NCI-H345 (cell line): ENCODE measurements at regions not wholly inside any gene's neighbourhood (a gene's known extent, or its start where the extent isn't known, plus 50 kb on each side); places are given as distances from the start of the nearest gene placed in this dataset.
"Not testable (repeated sequence)": the region's sequence is repeated elsewhere in the genome, so short reads cannot be mapped to it uniquely, and the experiment has no call there.

ENCODE experiments used
- DNase-seq: peaks from one replicate; lab custom pipeline; 2025; lab: John Stamatoyannopoulos, UW

DNA sequence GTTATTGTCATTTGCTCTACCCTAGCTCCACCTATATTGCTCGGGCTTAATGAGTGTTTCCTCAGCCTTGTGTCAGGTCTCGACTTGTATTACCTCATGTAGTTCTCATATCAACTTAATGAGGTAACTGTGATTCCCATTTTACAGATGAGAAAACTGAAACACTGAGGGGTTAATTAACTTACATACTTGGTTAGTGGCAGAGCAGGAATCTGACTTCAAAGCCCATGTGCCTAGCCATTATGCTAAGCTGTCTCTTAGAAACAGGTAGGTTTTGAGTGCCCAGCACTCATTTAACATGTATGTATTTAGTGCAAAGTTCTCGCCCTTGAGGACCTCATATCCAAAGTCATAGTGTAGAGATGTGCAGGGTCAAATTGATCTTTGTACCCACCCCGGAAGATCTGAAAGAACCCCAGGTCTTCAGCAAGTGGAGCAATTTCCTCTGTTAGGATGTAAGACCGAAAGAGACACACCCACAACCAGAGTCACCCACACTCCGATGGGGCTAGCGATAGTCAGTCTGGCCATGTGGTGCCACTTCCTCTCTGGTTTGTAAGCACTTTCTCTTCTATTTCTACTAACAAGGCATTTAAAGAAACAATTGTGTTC is 121.0 kb upstream of the SLC39A10 start:
- DNase-seq = no peak

DNA sequence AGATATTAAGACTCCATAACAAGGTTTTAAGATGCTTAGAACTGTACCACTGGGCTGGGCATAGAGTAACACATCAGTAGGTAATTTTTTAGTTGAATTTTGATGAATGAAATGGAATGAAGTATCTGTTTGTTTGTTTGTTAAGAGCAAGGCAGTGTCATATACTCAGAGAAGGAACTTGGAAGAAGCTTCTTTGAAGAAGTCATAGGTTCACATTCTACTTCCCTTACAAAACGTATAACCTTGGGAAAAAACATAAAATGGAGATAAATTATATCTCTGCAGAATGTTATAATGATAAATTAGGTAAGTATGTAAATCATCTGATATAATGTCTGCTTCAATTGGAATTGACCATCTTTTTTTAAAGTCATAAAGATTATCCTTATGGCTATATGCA is 122.1 kb upstream of the SLC39A10 start:
- no peak for DNase-seq

DNA sequence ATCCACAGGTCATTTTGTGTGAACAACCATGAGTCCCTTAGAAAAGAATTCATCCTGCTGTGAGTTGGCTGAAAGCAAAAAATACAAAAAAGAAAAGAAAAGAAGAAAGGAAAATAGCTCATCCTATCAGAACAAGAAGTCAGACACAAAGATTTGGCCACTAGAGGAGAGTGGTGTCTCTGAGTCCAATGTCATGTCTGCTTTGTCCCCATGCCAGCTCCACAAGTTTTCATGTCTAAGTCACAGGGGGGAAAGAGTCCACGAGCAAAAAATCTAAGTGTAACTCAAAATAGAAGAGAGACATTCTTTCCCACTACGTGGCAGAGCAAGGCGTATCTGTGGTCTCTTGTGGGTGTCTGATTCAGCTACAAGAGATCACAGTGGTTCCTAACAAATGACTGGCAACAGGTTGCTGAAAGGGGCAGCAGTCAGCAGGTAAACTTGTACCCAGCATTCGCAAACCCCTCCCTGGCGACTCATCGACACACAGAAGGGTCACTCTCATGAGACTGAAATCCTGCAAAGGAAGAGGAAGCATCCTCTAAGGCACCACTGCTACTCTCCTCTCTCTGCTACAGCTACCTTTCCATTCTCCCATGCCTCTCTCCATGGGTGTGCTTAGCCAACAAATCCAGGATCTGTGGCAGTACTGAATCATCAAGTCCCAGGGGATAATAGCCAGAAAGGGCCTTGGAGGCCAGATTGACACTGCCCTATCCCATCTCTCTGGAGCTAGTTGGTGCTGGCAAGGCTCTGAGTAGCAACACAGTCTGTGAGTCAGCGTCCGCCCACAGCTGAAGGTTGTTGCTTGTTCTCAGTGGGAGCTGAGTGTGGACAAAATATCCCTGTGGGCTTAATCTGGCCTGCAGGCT is 123.0 kb upstream of the SLC39A10 start:
- DNase-seq = no peak

DNA sequence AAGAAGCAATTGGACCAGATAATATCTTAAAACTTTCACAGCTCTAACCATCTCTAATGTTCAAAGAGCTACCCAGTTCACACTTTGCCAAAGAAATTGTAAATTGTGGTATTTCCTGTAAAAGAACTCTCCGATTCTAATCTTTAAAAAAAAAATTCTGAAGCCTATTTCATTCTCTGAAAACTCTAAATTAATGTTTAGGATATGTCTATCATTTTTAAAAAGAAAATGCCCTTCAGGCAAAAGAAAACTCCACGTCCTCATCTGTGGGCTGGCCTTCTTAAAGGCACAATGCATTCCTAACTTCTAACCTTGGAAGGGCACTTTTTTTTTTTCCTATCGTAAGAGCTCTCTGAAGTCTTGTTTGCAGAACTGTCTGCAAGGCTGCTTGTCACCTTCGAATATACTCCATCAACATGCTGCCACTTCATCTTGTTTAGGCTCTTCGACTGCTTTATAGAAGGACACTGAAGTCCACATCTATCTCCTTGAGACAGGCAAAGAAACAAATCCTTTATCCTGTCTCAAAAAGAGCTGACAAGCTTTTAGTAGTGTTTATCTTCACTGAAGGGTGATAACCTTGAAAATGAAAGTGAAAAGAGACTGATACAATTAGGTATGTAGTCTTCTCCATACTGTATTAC is 124.3 kb upstream of the SLC39A10 start:
- no peak for DNase-seq

DNA sequence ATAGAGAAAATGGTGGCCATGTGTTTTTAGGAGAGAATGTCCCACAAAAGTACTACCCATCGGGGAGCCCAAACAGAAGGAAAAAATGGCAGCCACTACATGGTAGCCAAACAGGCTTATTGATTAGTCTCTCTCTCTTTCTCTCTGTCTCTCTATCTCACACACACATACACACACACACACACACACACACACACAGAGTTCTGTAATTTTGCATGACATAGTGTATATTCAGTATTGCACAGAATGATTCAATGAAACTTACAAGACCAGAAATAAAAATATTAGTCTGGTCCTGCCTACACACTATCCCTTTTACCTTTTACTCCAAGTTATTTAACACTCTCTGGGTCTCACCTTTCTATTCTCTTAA is 124.8 kb upstream of the SLC39A10 start:
- DNase-seq = no peak

DNA sequence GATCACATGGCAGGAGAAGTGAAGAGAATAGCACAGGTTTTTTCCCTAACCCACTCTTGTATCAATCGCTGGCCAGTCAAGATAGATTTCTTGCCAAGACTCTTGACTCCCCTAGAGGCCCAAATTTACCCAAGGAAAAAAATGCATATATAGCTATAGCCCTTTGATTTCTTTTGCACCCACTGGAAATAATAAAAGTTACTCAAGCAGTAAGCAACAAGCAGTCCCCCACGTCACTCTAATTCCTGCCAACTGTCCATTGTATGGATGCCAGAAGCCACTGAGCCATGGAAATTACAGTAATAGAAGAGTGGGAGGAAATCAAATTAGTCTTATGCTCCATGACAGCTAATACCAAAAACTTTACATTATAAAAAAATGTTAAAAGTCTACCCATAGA is 125.3 kb upstream of the SLC39A10 start:
- DNase-seq = no peak

DNA sequence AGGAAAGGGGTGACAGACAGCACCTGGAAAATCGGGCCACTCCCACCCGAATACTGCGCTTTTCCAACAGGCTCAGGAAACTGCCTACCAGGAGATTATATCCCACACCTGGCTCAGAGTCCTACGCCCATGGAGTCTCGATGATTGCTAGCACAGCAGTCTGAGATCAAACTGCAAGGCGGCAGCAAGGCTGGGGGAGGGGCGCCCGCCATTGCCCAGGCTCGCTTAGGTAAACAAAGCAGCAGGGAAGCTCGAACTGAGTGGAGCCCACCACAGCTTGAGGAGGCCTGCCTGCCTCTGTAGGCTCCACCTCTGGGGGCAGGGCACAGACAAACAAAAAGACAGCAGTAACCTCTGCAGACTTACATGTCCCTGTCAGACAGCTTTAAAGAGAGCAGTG is 133.8 kb upstream of the SLC39A10 start:
- DNase-seq = not testable (repeated sequence)

DNA sequence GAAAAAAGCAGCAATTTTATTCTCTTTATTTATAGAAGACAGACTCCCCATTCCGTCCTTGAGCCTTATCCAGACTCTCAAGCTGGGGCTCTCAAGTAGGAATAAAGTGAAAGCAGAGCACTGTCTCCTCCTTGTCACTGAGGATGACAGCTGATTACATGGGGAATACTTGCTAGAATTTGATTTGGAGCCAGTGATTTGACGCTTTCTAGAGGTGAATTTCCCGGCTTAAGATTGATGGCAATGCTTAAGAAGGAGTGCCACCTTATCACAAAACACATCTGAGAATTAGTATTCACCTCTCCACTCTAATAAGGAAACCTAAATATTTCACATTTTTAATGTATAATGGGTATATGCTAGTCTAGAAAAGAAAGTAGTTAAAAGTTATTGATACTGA is 135.4 kb upstream of the SLC39A10 start:
- DNase-seq = no peak

DNA sequence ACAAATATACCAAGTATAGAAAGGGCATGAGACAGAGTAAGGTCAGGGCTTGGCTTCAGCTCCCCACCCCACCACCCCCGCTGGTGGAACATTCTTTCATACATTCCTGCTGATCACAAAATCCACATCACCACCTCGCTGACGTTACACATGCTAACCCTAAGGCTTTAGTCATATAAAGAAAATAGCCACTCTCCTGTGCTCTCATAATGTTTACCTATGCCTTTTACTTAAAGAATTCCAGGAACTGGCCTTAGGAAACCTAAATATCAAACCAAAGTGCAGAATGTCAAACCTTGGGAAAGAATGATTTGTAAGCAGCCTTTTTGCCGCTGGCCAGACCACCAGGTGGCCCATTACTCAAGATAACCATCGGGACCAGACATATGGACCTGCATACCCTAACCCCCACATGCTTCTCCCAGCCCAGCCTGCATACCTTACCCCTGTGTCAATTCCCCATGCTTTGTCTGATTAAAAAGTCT is 136.3 kb upstream of the SLC39A10 start:
- no peak for DNase-seq

DNA sequence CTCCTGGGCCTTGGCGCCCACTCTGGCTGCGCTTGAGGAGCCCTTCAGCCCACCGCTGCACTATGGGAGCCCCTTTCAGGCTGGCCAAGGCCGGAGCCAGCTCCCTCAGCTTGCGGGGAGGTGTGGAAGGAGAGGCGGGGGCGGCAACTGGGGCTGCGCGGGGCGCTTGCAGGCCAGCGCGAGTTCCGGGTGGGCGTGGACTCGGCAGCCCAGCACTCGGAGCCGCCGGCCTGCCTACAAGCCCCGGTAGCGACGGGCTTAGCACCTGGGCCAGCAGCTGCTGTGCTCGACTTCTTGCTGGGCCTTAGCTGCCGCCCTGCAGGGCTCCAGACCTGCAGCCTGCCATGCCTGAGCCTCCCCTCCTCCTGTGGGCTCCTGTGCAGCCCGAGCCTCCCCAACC is 141.5 kb upstream of the SLC39A10 start:
- DNase-seq = no peak

DNA sequence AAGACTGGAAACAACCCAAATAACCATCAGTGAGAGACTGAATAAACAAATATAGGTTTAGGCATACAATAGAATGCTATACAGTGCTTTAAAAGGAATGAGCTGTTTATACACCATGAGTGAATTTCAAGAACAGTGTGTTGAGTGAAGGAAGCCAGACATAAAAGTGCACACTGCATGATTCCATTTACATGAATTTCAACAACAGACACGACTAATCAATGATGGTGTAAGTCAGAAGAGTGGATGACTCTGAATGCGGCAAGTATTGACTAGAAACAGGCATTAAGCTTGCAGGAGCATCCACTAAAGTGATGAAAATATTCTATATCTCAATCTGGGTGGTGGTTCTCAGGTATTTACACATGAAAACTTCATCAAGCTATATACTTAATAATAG is 142.7 kb upstream of the SLC39A10 start:
- DNase-seq = no peak

DNA sequence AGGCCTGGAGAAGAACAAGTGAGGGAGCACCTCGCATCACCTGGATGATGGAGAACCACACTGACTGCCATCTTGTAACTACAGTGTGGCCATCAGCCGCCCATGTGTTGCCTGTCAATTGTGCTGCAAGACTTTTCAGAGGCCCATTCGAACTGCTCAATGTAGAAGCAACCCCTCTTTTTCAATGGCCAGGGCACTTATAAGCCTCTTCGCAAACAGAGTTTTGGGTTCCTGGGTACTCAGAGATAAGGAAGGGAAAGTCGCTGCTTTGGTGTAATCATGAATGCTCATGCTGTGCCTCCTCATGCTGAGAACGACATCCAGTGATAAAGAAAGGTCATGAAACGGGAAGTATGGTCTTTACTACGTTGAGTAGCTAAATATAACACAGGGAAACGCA is 143.9 kb upstream of the SLC39A10 start:
- no peak for DNase-seq

DNA sequence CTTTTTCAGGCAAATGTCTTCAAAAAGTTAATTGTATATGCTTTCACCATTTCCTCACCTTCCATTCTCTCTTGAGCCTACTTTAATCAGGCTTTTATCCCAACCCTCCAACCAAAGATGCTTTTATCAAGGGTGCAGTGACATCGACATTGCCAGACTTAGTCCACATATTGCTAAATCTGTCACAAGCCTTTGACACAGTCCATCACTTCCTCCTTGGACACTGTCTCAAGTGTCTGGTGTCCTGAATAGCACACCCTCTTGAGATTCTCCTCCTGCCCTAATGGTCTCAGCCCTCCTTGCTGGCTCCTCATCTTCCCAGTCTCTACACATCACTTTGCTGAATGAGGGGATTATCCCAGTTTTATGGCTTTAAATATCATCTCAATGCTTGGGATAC is 147.5 kb upstream of the SLC39A10 start:
- DNase-seq = no peak

DNA sequence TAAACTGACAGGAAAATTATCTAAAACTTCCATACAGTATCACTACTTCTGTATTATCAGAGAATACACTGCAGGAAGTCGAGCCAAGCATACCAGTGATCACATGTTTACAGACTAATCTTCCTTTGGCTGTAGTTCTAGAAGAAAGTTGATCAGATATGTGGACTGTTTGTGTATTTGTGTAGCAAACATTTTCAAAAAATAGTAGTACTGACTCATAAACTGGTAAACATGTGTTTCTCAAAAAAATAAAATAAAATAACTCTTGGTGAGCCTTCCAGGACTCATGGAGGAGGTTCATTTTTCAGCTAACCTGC is 148.9 kb upstream of the SLC39A10 start:
- DNase-seq = no peak

DNA sequence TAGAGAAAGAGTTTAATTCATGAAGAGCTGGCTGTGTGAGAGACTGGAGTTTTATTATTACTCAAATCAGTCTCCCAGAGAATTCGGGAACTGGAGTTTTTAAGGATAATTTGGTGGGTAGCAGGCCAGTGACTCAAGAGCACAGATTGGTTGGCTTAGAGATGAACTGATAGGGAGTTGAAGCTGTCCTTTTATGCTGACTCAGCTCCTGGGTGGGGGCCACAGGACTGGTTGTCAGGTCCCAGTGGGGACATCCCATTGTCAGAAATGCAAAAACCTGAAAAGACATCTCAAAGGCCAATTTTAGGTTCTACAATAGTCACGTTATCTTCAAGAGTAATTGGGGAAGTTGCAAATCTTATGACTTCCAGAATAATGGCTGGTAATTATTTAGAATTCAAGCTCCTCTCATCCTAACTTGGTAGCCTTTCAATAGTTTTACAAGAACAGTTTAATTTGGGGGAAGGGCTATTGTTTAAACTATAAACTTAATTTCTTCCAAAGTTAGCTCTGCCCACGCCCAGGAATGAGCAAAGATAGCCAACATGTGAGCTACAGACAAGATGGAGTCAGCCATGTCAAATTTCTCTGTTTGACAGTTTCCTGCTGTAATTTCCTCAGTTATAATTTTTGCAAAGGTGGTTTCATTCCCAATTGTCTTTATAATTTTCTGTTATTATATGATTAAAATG is 149.4 kb upstream of the SLC39A10 start:
- DNase-seq = no peak

DNA sequence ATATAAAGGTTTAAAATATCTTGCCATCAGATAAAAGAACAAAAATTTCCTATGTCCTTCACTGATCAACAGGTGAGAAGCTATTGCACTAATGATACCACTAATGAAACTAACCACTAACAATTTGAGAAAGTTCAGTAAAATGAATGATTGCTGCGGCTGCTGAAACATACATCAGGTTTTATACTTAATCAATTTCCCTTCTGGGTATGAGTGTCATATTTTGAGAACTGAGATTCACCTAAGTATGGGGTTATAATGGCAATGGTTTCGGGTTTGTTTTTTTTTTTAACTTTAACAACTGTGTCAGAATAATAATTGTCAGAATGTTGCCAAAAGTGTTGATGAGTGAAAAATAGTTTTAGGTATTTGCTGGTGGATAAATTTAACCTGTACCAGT is 151.3 kb upstream of the SLC39A10 start:
- no peak for DNase-seq

DNA sequence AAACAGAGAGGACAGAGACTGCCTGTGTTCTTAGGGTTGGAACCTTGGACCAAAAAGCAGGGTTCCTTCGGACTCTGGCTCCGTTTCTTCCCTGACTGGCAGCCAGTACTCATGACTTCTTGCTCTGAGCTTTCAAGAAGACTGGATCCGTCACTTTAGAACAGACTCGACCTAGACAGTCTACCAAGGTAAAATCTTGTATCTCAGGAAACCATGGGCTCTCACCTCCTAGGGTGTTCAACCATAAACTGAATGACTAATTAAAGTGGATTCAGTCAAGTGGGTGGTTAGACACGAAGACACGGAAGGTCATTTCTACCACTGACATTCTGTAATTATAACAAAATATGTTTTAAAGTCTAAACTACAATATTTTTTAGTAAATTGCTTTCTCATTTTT is 153.8 kb upstream of the SLC39A10 start:
- DNase-seq = no peak

DNA sequence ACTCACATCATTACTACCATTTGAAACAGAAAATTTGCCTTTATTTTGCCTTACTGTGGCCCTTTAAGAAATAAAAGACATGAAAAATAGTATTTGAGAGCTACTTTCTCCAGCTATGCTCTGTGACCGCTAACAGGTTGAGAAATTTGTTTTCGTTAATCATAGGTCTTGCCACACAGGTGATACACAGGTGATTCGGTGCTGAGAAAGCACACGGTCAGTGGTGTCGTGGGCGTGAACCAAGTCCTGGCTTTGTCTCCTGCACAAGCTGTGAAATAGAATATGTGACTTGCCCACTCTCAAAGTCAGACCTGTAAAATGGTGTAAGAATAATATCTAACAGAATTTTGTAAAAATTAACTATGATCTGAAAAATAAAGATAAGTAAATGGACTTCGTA is 155.3 kb upstream of the SLC39A10 start:
- no peak for DNase-seq

DNA sequence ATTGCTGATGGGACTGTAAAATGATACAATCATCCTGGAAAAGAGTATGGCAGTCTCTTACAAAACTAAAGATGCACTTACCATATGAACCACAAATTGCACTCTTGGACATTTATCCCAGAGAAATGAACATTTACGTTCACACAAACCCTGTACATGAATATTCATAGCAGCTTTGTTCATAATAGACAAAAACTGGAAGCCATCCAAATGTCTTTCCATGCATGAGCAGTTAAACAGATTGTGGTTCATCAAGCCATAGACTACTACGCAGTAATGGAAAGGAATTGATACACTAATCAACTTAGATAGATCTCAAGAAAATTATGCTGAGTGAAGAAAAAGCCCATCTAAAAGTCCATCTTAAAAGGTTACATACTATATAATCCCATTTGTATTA is 156.1 kb upstream of the SLC39A10 start:
- no peak for DNase-seq

DNA sequence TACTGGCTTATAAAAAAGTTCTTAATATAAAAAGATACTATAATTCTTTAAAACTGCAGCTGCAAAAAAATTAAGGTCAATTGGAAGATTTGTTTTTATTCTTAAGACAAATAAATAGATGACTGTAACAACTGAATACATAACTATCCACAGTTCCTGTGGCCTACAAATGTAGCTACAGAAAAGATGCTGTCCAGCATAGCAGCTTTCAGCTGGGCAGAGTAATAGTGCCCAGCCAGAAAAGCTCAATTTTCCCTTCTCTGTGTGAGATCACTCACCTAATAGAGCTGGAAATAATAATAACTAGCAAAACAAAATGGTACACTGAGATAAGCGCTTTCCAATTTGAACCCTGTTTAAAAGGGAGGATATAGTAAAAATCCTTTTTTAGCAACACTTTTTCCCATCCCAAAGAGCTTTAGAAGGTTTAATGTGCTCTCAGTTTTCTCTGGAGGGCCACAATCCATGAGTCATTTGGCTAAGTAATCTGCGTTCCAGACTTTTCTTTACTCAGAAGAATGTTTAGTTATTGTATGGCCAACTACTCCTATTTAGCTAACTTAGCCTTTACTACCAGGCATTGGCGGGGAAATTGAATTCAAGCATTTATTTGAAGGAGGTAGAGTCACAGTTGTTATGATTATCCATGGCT is 158.1 kb upstream of the SLC39A10 start:
- DNase-seq = no peak

DNA sequence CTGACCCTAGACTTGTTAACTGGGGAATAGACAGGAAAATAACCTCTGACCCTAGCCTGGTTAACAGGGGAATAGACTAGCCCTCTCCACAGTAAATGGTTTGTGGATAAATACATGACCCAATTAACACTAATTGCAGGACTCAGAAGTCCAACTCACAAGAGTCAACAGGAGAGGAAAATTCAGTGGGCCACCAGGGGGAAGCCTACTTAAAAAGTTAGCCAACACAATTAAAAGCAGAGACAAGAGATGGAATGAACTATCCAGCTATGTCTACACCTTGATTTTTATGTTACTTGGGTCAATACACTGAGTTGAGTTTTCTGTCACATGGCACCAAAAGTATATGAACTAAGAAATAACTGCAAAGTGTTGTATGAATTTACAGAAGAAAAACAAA is 158.8 kb upstream of the SLC39A10 start:
- DNase-seq = no peak

DNA sequence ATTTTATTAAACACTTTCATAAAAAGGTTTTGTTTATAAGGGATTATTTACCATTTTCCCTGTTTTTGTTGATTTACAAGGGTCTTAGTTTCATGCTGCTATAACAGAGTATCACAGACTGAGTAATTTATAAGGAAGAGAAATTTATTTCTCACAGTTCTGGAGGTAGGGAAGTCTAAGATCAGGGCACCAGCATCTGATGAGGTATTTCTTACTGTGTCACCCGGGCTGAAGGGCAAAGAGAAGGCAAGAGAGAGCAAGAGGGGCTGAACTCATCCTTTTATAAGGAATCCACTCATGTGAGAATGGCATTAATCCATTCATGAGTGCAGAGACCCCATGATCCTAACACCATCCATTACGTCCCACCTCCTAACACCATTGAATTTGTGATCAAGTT is 160.0 kb upstream of the SLC39A10 start:
- no peak for DNase-seq
